ENCODE measurements at regions not wholly inside any gene's neighbourhood (a gene's known extent, or its start where the extent isn't known, plus 50 kb on each side); places are given as distances from the start of the nearest gene placed in this dataset.

- POLR2A ChIA-PET (ENCODE audit: partially characterized antibody), result no interaction called here
- WGBS, 2 experiments (ENCODE audit: extremely low coverage in 1 of 2, insufficient coverage in 1 of 2, insufficient read length in 1 of 2, insufficient replicate concordance in 2 of 2, low coverage in 1 of 2, low lambda C conversion rate in 2 of 2, missing lambda C conversion rate in 1 of 2), result 83% methylated on average over 6 of the region's 6 CpGs; no CpG with 5 or more reads in 1 of the 2 experiments
These were observed 94.0 kb upstream of the CDH5 start for GRCh38 chr16:66272461-66272860.

More at GRCh38 chr16:66272461-66272860, 94.0 kb upstream of the CDH5 start:
- CTCF ChIA-PET (ENCODE audit: partially characterized antibody), result interaction anchor here (0.6 to 2.1 kb wide), 7 partner anchors 9 to 568 kb away, joined by 3 to 4 read pairs (median 4); no protein-coding TSS in a partner anchor
- Histone ChIP-seq H2BK5ac (ENCODE audit: low read depth, low read length) (no peak overlapping the region), H4K91ac (replicated peaks; ENCODE audit: insufficient read length, low read length) (peak overlapping the region; percentile 20), H2AFZ (ENCODE audit: low read length) (no peak overlapping the region), H3K4ac (replicated peaks; ENCODE audit: insufficient read length, low read depth, low read length) (no peak overlapping the region), H3K27ac (ENCODE audit: low read depth, low read length) (no peak overlapping the region), H3K9me3 (ENCODE audit: insufficient read depth in 2 of 2, low read depth in 1 of 2, low read length in 1 of 2) (no peaks in the 10 kb centered on the region), H2BK15ac (ENCODE audit: low read length) (no peak overlapping the region), H3K18ac (ENCODE audit: extremely low read depth, low read length) (no peak overlapping the region), H3K4me1 (replicated peaks in 1 of 4; ENCODE audit: control insufficient read depth in 3 of 4, insufficient read depth in 4 of 4, low read length in 3 of 4) (peaks cover 0 to 5% (median 1%) of the 10 kb centered on the region in 4 experiments; a peak in 3 of 7 replicates), H3K4me3 (ENCODE audit: extremely low read depth in 1 of 4, insufficient read depth in 2 of 4, low read depth in 3 of 4, low read length in 4 of 4) (no peak overlapping the region), H3K4me2 (ENCODE audit: insufficient read depth in 1 of 2, low read depth in 2 of 2, low read length in 2 of 2) (no peak overlapping the region), H2BK120ac (replicated peaks; ENCODE audit: low read depth, low read length) (no peak overlapping the region), H3K14ac (ENCODE audit: insufficient read length) (no peak overlapping the region), H3K23me2 (ENCODE audit: low read depth, low read length) (no peaks in the 10 kb centered on the region; the same call in 1 of the 2 replicates), H3K23ac (ENCODE audit: insufficient read length) (no peak overlapping the region), H4K5ac (ENCODE audit: insufficient read length, low read depth, low read length) (no peak overlapping the region), H2BK20ac (ENCODE audit: low read length) (no peak overlapping the region), H3K36me3 (ENCODE audit: control insufficient read depth in 2 of 4, insufficient read depth in 4 of 4, low read length in 3 of 4) (no peaks in the 10 kb centered on the region), H3K56ac (replicated peaks; ENCODE audit: insufficient read length, low read depth, low read length) (no peak overlapping the region), H4K8ac (ENCODE audit: extremely low read depth, insufficient read depth, low read length) (no peak overlapping the region), H2BK12ac (ENCODE audit: low read depth, low read length) (no peak overlapping the region), H2AK5ac (ENCODE audit: low read depth, low read length) (no peak overlapping the region; the same call in 1 of the 2 replicates), H3K79me2 (ENCODE audit: control insufficient read depth in 1 of 2, insufficient read depth in 2 of 2, low read length in 2 of 2) (no peaks in the 10 kb centered on the region), H4K20me1 (replicated peaks in 1 of 2; ENCODE audit: control insufficient read depth in 1 of 2, insufficient read depth in 2 of 2, low read length in 2 of 2) (no peaks in the 10 kb centered on the region), H3K27me3 (replicated peaks in 1 of 4; ENCODE audit: control insufficient read depth in 3 of 4, extremely low read depth in 1 of 4, insufficient read depth in 3 of 4, low read length in 3 of 4) (peaks cover 0 to 7% (median 3%) of the 10 kb centered on the region in 4 experiments; a peak in 4 of 7 replicates), H3K9ac (replicated peaks in 1 of 4; ENCODE audit: extremely low read depth in 1 of 4, low read depth in 3 of 4, low read length in 3 of 4) (no peak overlapping the region), H3K79me1 (ENCODE audit: low read depth, low read length) (no peaks in the 10 kb centered on the region)
- no peak for FAIRE-seq
- TF ChIP-seq TAF1 (IDR thresholded peaks at IDR 0.05; ENCODE audit: low read depth, low read length), result no peak
- DNase-seq (ENCODE audit: low read depth in 1 of 2, low spot score in 2 of 2), result no peak

All from H1 (cell line).